HG03095 (cell line): ENCODE measurements at regions not wholly inside any gene's neighbourhood (a gene's known extent, or its start where the extent isn't known, plus 50 kb on each side); places are given as distances from the start of the nearest gene placed in this dataset.
"Not testable (repeated sequence)": the region's sequence is repeated elsewhere in the genome, so short reads cannot be mapped to it uniquely, and the experiment has no call there.

Experiments
- ATAC-seq: cut with Tn5 transposase; IDR thresholded peaks from one replicate; pipeline ENCODE4 v1.9.1; 2021; ENCODE audit warnings: moderate library complexity; ENCODE audit not compliant: unreplicated experiment

DNA sequence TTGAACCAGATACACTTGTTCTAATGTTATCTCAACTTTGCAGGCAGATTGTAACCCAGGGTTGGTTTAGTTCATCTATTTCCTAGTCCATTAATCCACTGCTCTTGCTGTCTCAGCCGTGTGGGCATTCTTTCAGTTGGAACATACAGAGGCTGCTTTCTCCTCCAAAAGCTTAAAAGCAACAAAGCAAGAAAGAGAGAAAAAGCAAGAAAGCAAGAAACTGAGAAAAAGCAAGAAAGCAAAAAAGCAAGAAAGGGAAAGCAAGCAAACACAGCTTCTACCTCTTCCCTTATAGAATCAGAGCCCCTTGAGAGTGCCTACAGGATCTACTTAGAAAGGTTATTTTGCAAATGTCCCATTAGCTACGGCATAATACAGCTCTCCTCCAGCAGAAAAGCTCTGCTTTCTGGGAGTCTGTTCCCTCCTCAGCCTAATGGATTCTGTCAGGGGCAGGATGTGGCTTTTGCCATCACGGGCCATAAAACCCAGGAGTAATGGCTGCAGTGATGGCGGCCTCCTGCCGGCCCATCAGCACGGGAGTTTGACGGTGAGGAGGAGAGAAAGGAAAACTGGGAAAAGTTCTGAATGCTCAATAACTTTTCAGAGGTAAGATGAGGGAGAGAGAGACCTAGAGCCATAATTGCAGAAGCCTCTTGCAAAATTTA lies 156.8 kb upstream of the JARID2 start:
- ATAC-seq, result no peak

DNA sequence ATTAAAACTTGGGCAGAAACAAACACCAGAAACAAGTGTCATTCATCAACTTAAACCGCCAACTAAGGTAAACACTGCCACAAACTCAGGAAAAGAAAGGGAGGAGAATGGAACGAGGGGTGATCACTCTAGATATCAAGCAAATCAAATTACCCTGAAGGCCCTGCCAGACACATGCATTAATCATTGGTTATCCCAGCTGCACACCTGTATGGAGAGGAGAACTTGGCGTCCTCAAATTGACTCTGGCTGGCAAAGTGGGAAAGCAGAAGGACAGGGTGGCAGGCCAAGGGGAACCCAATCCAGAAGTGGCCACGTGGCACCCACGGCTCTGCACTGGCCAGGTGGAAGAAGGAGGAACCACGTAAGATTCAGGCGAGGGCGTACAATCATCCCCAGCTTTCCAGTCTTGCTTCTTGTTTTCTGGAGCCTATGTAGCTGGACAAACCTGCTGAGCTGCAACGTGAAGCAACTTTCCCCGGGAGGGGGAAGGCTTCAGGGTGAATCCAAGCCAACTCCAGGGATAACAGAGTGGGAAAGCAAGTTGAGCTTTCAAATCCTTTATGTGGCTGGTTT lies 156.2 kb upstream of the JARID2 start:
- no peak for ATAC-seq

GRCh38 chr6:15090145-15090579 lies 155.7 kb upstream of the JARID2 start:
- no peak for ATAC-seq

DNA sequence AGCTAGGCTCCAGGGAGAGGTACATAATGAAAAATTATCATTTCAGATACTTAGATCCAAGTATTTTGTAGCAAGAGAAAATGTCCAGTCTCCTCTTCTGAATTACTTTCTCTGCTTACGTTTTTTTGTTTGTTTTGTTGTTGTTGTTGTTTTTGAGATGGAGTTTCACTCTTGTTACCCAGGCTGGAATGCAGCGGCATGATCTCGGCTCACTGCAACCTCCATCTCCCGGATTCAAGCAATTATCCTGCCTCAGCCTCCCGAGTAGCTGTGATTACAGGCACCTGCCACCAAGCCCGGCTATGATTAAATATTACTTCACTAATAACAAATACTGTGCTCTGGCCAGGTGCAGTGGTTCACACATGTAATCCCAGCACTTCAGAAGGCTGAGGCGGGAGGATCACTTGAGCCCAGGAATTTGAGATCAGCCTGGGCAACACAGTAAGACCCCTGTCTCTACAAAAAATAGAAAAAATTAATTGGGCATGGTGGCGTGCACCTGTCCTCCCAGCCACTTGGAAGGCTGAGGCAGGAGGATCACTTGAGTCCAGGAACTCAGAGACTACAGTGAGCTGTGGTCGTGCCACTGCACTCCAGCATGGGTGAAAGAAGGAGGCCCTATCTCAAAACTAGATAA lies 155.0 kb upstream of the JARID2 start:
- no peak for ATAC-seq

DNA sequence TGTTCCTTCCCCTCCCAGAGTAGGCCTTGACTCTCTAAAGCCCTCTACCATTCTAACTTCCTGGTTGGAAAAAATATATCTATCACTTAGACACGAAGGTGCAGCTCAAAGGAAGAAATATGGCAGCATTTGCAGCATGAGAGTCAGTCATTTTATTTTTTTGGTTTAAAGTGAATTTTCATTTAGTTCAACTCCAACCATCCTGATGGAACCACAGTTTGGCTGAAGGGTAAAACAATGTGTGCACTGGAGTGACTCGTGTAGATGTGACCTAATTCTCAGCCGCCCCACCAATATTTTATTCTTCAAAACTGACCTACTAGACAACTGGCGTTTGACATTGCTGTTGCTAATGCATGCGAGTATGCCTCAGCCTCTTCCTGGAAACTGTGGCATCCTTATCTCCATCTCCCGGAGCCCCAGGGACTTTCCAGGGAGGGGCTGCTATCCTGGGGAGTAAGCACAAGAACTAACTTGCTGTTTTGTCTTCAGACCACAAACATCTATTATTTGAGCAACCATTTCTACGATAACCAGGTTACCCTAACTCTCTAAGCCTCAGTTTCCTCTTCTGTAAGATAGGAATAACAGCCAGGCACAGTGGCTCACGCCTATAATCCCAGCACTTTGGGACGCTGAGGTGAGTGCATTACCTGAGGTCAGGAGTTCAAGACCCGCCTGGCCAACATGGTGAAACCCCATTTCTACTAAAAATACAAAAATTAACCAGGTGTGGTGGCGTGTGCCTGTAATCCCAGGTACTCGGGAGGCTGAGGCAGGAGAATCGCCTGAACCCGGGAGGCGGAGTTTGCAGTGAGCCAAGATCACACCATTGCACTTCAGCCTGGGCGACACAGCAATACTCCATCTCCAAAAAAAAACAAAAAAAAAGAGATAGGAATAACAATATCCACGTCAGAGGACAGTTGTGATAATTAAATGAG lies 148.7 kb upstream of the JARID2 start:
- ATAC-seq, result no peak

- ATAC-seq, result no peak
These were observed 144.7 kb upstream of the JARID2 start for GRCh38 chr6:15101130-15101529.

GRCh38 chr6:15102241-15102640 lies 143.6 kb upstream of the JARID2 start:
- no peak for ATAC-seq

- ATAC-seq, result no peak
These were observed 138.8 kb upstream of the JARID2 start for GRCh38 chr6:15106958-15107643.

DNA sequence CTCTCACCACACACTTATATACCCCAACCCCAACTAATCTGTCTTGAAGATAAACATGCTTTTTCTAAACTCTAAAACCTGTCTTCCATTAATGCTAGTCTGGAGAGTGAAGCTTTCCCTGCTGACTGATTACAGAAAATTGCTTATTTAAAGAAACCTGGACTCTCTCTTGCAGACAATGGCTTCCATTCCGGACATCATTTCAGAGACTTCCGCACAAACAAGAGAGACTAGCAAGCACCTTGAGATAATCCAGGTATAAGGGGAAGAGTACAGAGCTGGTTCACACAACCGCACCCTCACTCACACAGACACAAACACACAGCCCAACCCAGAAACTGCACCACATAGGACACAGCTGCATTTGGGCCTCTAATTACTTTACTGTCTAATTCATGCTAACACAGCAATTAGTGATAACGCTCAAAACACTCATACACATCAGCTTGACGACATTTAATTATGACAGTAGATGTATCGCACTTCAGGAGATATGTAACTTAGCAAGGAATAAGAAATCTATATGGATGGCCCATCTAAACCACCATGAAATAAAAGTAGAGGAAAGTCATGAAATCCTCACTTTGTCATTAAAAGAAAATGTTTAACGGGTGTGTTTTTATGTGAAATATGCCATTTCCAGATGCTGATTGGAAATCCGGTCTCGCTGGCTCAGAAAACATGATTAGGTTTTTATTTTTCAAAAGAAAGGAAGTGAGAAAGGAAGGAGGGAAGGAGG lies 138.1 kb upstream of the JARID2 start:
- no peak for ATAC-seq

GRCh38 chr6:15108383-15108715 lies 137.5 kb upstream of the JARID2 start:
- ATAC-seq, result no peak

DNA sequence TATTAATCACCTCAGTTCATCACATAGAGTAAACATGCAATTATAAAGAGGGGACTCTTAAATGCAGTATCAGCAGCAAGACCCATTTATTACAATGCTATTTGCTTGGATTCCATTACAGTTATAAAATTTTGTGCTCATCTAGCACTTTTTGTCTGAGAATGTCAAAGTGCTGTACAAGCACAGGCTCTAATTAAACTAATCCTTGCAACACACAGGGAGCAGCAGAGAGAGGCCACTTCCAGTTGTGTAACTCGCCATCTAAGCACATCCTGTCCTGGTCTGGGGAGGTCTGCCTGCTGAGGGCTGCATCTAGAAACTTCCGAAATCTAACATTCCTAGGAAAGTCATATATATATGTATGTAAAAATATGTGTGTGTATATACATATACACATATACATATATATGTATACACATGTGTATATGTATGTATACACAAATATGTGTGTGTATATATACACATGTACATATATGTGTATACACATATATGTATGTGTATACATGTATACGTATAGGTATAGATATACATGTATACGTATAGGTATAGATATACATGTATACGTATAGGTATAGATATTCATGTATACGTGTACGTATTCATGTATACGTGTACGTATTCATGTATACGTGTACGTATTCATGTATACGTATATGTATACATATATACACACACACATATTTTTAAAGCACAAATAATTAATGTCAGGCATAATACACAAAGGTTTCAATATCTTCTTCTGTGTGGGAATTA lies 136.4 kb upstream of the JARID2 start:
- no peak for ATAC-seq

GRCh38 chr6:15110726-15111354 lies 135.0 kb upstream of the JARID2 start:
- ATAC-seq, result no peak

- ATAC-seq, result not testable (repeated sequence)
These were observed 134.3 kb upstream of the JARID2 start for GRCh38 chr6:15111576-15111975.

DNA sequence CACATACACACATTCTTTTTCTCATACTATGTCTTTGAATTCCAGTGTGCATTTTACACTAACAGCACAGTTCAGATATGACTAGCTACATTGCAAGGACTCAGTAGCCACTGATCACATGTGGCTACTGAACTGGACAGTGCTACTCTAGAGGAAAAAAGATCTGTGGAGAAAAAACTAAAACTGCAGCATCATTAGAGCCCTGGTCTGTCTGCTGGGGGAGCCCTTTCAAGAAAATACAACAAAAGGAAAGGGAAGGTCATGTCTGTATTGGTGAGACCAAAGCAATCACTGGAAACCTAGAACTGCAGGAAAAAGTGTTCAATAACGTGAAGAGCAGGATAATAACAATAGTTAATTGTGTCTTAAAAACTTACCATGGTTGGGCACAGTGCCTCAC lies 132.3 kb upstream of the JARID2 start:
- no peak for ATAC-seq

DNA sequence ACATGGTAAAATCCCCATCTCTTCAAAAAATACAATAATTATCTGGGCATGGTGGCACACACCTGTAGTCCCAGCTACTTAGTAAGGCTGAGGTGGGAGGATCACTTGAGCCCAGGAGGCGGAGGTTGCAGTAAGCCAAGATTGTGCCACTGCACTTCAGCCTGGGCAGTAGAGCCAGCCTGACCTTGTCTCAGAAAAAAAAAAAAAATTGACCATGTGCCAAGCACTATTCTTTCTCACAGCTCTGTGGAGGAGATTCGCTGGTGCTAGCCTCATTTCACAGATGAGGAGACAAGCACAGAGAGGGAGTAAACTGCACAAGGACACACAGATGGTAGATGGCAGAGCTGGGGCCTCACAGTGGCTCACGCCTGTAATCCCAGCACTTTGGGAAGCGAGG lies 131.8 kb upstream of the JARID2 start:
- ATAC-seq, result no peak

DNA sequence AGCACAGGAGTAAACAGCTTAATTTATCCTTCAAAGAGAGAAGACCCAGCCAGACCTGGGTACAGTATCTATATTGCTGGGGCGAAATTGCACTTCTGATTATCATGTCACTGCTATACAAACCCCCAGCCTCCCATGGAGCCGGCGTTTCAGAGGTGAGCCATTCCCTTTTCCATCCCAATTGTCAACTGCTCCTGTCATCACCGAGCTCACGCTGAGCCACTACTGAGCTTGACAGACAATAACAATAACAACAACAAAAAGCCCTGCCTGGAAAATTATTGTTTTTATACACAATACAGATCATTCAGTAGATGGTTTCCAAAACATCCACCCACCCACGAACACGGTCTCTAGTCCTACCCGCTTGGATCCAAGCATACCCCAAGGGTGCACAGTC lies 129.0 kb upstream of the JARID2 start:
- no peak for ATAC-seq

GRCh38 chr6:15121443-15121842 lies 124.4 kb upstream of the JARID2 start:
- no peak for ATAC-seq

DNA sequence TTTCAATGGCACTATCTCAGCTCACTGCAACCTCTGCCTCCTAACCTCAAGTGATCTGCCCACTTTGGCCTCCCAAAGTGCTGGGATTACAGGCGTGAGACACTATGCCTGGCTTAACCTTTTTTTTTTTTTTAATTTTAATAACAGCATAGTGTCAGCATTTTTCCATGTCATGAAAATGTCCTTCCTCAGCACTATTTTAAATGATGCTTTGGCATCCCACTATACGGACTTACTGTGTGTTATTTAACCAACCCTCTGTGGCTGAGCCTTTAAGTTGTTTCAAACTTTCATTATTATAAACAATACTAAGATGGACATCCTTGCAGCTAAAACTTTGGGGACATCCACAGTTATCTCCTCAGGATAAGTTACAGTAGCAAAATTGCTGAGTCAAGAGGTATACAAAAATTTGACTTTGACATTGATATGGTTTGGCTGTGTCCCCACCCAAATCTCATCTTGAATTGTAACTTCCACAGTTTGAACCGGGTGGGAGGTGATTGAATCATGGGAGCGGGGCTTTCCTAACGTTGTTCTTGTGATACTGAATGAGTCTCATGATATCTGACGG lies 123.8 kb upstream of the JARID2 start:
- ATAC-seq, result no peak

- ATAC-seq, result no peak
These were observed 116.0 kb upstream of the JARID2 start for GRCh38 chr6:15129887-15130286.
